Mucosa of descending colon (tissue), 3 donors: ENCODE measurements at regions not wholly inside any gene's neighbourhood (a gene's known extent, or its start where the extent isn't known, plus 50 kb on each side); places are given as distances from the start of the nearest gene placed in this dataset.

Experiments used
- ATAC-seq: fragments of 200-7000 bp; cut with Tn5 transposase; one replicate; pipeline ENCODE4 v1.9.1; 2020; ENCODE audit warnings: mild to moderate bottlenecking, moderate library complexity
- DNase-seq, 3 donors: peaks; one replicate each; pipeline ENCODE4 v3.0.0-alpha.2; 2020
- H3K36me3 ChIP-seq: fragments of 200-600 bp; one replicate; pipeline ENCODE4 v1.8.0; 2021; ENCODE audit warnings: low read depth, mild to moderate bottlenecking
- H3K4me1 ChIP-seq: fragments of 200-600 bp; one replicate; pipeline ENCODE4 v1.8.0; 2021; ENCODE audit warnings: low read depth, mild to moderate bottlenecking
- H3K4me3 ChIP-seq: fragments of 200-600 bp; one replicate; pipeline ENCODE4 v1.8.0; 2021; ENCODE audit warnings: mild to moderate bottlenecking
- H3K9me3 ChIP-seq: fragments of 200-600 bp; one replicate; pipeline ENCODE4 v1.8.0; 2021; ENCODE audit warnings: mild to moderate bottlenecking
- CTCF ChIP-seq: fragments of 200-600 bp; IDR thresholded peaks from one replicate; pipeline ENCODE4 v1.8.0; 2022; ENCODE audit warnings: antibody characterized with exemption, mild to moderate bottlenecking
- intact Hi-C, 2 donors: fragments of 100-400 bp; cut with DNase I in 1 of 2; cut with micrococcal nuclease in 1 of 2; formaldehyde crosslinking; loops; one replicate each; pipeline versions ENCODE4 v1.11.0 to v1.11.1; 2022; cut with DNase I, micrococcal nuclease
- donor health status: DM: no; HTN: no; CAD: no; lungs with moderate emphysema.
- donor health status: DM: no; HTN: no; CAD: no.
- donor health status: DM: no; HTN: yes; CAD: no.

GRCh38 chr10:29157321-29157720 is 131.5 kb upstream of the LYZL1 start:
- intact Hi-C loops = no loop called here
- no peaks in the 10 kb centered on the region for H3K4me1 ChIP-seq
- DNase-seq (no peak), ATAC-seq (no peak)
- no peaks in the 10 kb centered on the region for H3K9me3 ChIP-seq
- TF ChIP-seq CTCF = no peak
- H3K36me3 ChIP-seq = no peaks in the 10 kb centered on the region
- H3K4me3 ChIP-seq = no peak overlapping the region

- ATAC-seq (no peak), DNase-seq (no peak)
- TF ChIP-seq CTCF = no peak
These were observed 130.8 kb upstream of the LYZL1 start for GRCh38 chr10:29158066-29158465.

GRCh38 chr10:29160150-29160617 is 128.7 kb upstream of the LYZL1 start:
- ATAC-seq (no peak), DNase-seq (no peak)
- no peak for TF ChIP-seq CTCF
- intact Hi-C loops = no loop called here
- no peak overlapping the region for H3K4me3 ChIP-seq
- no peaks in the 10 kb centered on the region for H3K4me1 ChIP-seq
- no peaks in the 10 kb centered on the region for H3K36me3 ChIP-seq
- H3K9me3 ChIP-seq = no peaks in the 10 kb centered on the region

More at GRCh38 chr10:29158066-29158465, 130.8 kb upstream of the LYZL1 start:
- Histone ChIP-seq H3K36me3 (no peaks in the 10 kb centered on the region), H3K9me3 (no peaks in the 10 kb centered on the region), H3K4me3 (no peak overlapping the region), H3K4me1 (no peaks in the 10 kb centered on the region)
- intact Hi-C loops = no loop called here

GRCh38 chr10:29163746-29164145 is 125.1 kb upstream of the LYZL1 start:
- no peak for ATAC-seq
- Histone ChIP-seq H3K36me3 (no peaks in the 10 kb centered on the region), H3K9me3 (no peaks in the 10 kb centered on the region), H3K4me1 (no peaks in the 10 kb centered on the region), H3K4me3 (no peak overlapping the region)
- no peak for TF ChIP-seq CTCF
- DNase-seq = no peak
- intact Hi-C loops = no loop called here

GRCh38 chr10:29166713-29167112 is 122.2 kb upstream of the LYZL1 start:
- intact Hi-C loops = no loop called here
- no peak for TF ChIP-seq CTCF
- no peak for DNase-seq
- Histone ChIP-seq H3K4me1 (no peaks in the 10 kb centered on the region), H3K36me3 (no peaks in the 10 kb centered on the region), H3K4me3 (no peak overlapping the region), H3K9me3 (peaks cover 7% of the 10 kb centered on the region)
- ATAC-seq = no peak

GRCh38 chr10:29169021-29169420 is 119.8 kb upstream of the LYZL1 start:
- peaks cover 7% of the 10 kb centered on the region for H3K9me3 ChIP-seq
- H3K36me3 ChIP-seq = no peaks in the 10 kb centered on the region
- no peak for TF ChIP-seq CTCF
- H3K4me3 ChIP-seq = no peak overlapping the region
- no peak for ATAC-seq
- DNase-seq = no peak
- no peaks in the 10 kb centered on the region for H3K4me1 ChIP-seq
- intact Hi-C loops = no loop called here
